Stimulated activated CD4-positive, alpha-beta T cell treated with anti-CD3 and anti-CD28 coated beads, TNF-alpha, amount 100 ng/mL, for 24 hours (primary cell): ENCODE measurements at regions not wholly inside any gene's neighbourhood (a gene's known extent, or its start where the extent isn't known, plus 50 kb on each side); places are given as distances from the start of the nearest gene placed in this dataset.

Experiments
- DNase-seq, 3 experiments: peaks; one replicate each; pipeline ENCODE4 v3.0.0-alpha.2; 2020; ENCODE audit warnings: low read depth in 3 of 3

GRCh38 chr9:131809941-131810344, 70.1 kb upstream of the RAPGEF1 start:
- no peak for DNase-seq

GRCh38 chr9:131808291-131808690, 68.4 kb upstream of the RAPGEF1 start:
- DNase-seq, result no peak

GRCh38 chr9:131807144-131807983, 67.5 kb upstream of the RAPGEF1 start:
- no peak for DNase-seq

GRCh38 chr9:131805803-131806202, 65.9 kb upstream of the RAPGEF1 start:
- no peak for DNase-seq

- DNase-seq, result no peak
These were observed 65.0 kb upstream of the RAPGEF1 start for GRCh38 chr9:131804826-131805225.

- no peak for DNase-seq
These were observed 64.0 kb upstream of the RAPGEF1 start for GRCh38 chr9:131803758-131804411.

- no peak for DNase-seq
These were observed 61.9 kb upstream of the RAPGEF1 start for GRCh38 chr9:131801810-131802209.

GRCh38 chr9:131800843-131801242, 61.0 kb upstream of the RAPGEF1 start:
- no peak for DNase-seq

- DNase-seq, result no peak
These were observed 60.5 kb upstream of the RAPGEF1 start for GRCh38 chr9:131800366-131800765.

- DNase-seq, result peak; percentile 26 to 44 (median 30)
These were observed 59.4 kb upstream of the RAPGEF1 start for GRCh38 chr9:131799177-131799823.

- no peak for DNase-seq
These were observed 58.4 kb upstream of the RAPGEF1 start for GRCh38 chr9:131798246-131798645.

GRCh38 chr9:131794393-131794792, 54.5 kb upstream of the RAPGEF1 start:
- no peak for DNase-seq

GRCh38 chr9:131791542-131792254, 51.8 kb upstream of the RAPGEF1 start:
- no peak for DNase-seq
